Upper lobe of right lung (tissue), 1 donor: ENCODE measurements at regions not wholly inside any gene's neighbourhood (a gene's known extent, or its start where the extent isn't known, plus 50 kb on each side); places are given as distances from the start of the nearest gene placed in this dataset.

Experiments used
- ATAC-seq: fragments of 200-7000 bp; cut with Tn5 transposase; one replicate; pipeline ENCODE4 v1.9.1; 2020; ENCODE audit warnings: mild to moderate bottlenecking, moderate library complexity
- DNase-seq: peaks from one replicate; pipeline ENCODE4 v3.0.0-alpha.2; 2020
- H3K27ac ChIP-seq: fragments of 200-600 bp; one replicate; pipeline ENCODE4 v1.8.0; 2022
- H3K27me3 ChIP-seq: fragments of 200-600 bp; one replicate; pipeline ENCODE4 v1.8.0; 2022; ENCODE audit warnings: mild to moderate bottlenecking
- H3K36me3 ChIP-seq: fragments of 200-600 bp; one replicate; pipeline ENCODE4 v1.8.0; 2022
- H3K4me1 ChIP-seq: fragments of 200-600 bp; one replicate; pipeline ENCODE4 v1.8.0; 2022
- H3K4me3 ChIP-seq: fragments of 200-600 bp; one replicate; pipeline ENCODE4 v1.8.0; 2022; ENCODE audit warnings: mild to moderate bottlenecking
- H3K9me3 ChIP-seq: fragments of 200-600 bp; one replicate; pipeline ENCODE4 v1.8.0; 2022
- CTCF ChIP-seq: fragments of 200-600 bp; IDR thresholded peaks from one replicate; pipeline ENCODE4 v1.8.0; 2022; ENCODE audit warnings: antibody characterized with exemption
- intact Hi-C: fragments of 100-400 bp; cut with DNase I; formaldehyde crosslinking; loops from one replicate; pipeline ENCODE4 v1.11.0; 2022
- donor health status: DM: no; HTN: yes; CAD: no; lungs with severe emphysema.

GRCh38 chr10:53269482-53269881 is 496.9 kb upstream of the MBL2 start:
- DNase-seq (no peak), ATAC-seq (no peak)
- no peaks in the 10 kb centered on the region for H3K9me3 ChIP-seq
- H3K4me1 ChIP-seq, result no peaks in the 10 kb centered on the region
- TF ChIP-seq CTCF, result no peak
- H3K36me3 ChIP-seq, result no peaks in the 10 kb centered on the region
- no peaks in the 10 kb centered on the region for H3K27me3 ChIP-seq
- H3K4me3 ChIP-seq, result no peak overlapping the region
- no peak overlapping the region for H3K27ac ChIP-seq
- intact Hi-C loops, result no loop called here

- intact Hi-C loops, result no loop called here
- Histone ChIP-seq H3K27me3 (no peaks in the 10 kb centered on the region), H3K4me3 (no peak overlapping the region), H3K36me3 (no peaks in the 10 kb centered on the region), H3K27ac (no peak overlapping the region), H3K4me1 (no peaks in the 10 kb centered on the region), H3K9me3 (no peaks in the 10 kb centered on the region)
- no peak for ATAC-seq
- no peak for DNase-seq
- no peak for TF ChIP-seq CTCF
These were observed 487.6 kb upstream of the MBL2 start for GRCh38 chr10:53260213-53260612.

GRCh38 chr10:53256623-53257022 is 484.0 kb upstream of the MBL2 start:
- Histone ChIP-seq H3K36me3 (no peaks in the 10 kb centered on the region), H3K27ac (no peak overlapping the region), H3K4me3 (no peak overlapping the region), H3K27me3 (no peaks in the 10 kb centered on the region), H3K9me3 (no peaks in the 10 kb centered on the region), H3K4me1 (no peaks in the 10 kb centered on the region)
- ATAC-seq, result peak; percentile 88
- intact Hi-C loops, result no loop called here
- DNase-seq, result no peak
- no peak for TF ChIP-seq CTCF

- Histone ChIP-seq H3K9me3 (no peaks in the 10 kb centered on the region), H3K27ac (no peak overlapping the region), H3K4me3 (no peak overlapping the region), H3K27me3 (no peaks in the 10 kb centered on the region), H3K4me1 (no peaks in the 10 kb centered on the region), H3K36me3 (no peaks in the 10 kb centered on the region)
- ATAC-seq (no peak), DNase-seq (no peak)
- intact Hi-C loops, result no loop called here
- TF ChIP-seq CTCF, result no peak
These were observed 483.1 kb upstream of the MBL2 start for GRCh38 chr10:53255661-53256205.

- Histone ChIP-seq H3K36me3 (no peaks in the 10 kb centered on the region), H3K27me3 (no peaks in the 10 kb centered on the region), H3K9me3 (no peaks in the 10 kb centered on the region), H3K27ac (no peak overlapping the region), H3K4me3 (no peak overlapping the region), H3K4me1 (no peaks in the 10 kb centered on the region)
- no peak for TF ChIP-seq CTCF
- intact Hi-C loops, result no loop called here
- no peak for DNase-seq
- ATAC-seq, result no peak
These were observed 480.6 kb upstream of the MBL2 start for GRCh38 chr10:53253221-53253620.

- no peak for TF ChIP-seq CTCF
- intact Hi-C loops, result no loop called here
These were observed 467.3 kb upstream of the MBL2 start for GRCh38 chr10:53239873-53240272.

More at GRCh38 chr10:53239873-53240272, 467.3 kb upstream of the MBL2 start:
- ATAC-seq, result no peak
- Histone ChIP-seq H3K36me3 (no peaks in the 10 kb centered on the region), H3K4me3 (no peak overlapping the region), H3K9me3 (no peaks in the 10 kb centered on the region), H3K27me3 (no peaks in the 10 kb centered on the region), H3K27ac (no peak overlapping the region), H3K4me1 (no peaks in the 10 kb centered on the region)
- DNase-seq, result no peak
